ENCODE measurements at regions not wholly inside any gene's neighbourhood (a gene's known extent, or its start where the extent isn't known, plus 50 kb on each side); places are given as distances from the start of the nearest gene placed in this dataset.

- TF ChIP-seq MXI1 (conservative IDR thresholded peaks at IDR 0.05; ENCODE audit: poor library complexity, severe bottlenecking) (no peak), TAF1 (IDR thresholded peaks at IDR 0.05; ENCODE audit: low read depth) (no peak), CTCF (IDR thresholded peaks at IDR 0.05; ENCODE audit: poor library complexity, severe bottlenecking) (no peak), EZH2 (IDR thresholded peaks at IDR 0.05; ENCODE audit: borderline replicate concordance, insufficient read depth, low read length, poor library complexity, severe bottlenecking) (no peak), REST (IDR thresholded peaks at IDR 0.05; ENCODE audit: borderline replicate concordance) (no peak), POLR2AphosphoS5 (IDR thresholded peaks at IDR 0.05) (no peak), EP300 (conservative IDR thresholded peaks at IDR 0.05; ENCODE audit: poor library complexity, severe bottlenecking) (no peak)
Observed at GRCh38 chr3:110738531-110738930, 333.1 kb upstream of the NECTIN3 start.
